ENCODE measurements at regions not wholly inside any gene's neighbourhood (a gene's known extent, or its start where the extent isn't known, plus 50 kb on each side); places are given as distances from the start of the nearest gene placed in this dataset.
"Not testable (repeated sequence)": the region's sequence is repeated elsewhere in the genome, so short reads cannot be mapped to it uniquely, and the experiment has no call there.

GRCh38 chr7:65453341-65454030 lies 79.8 kb downstream of the ZNF92 start:
- no peak for DNase-seq (ENCODE audit: low read depth)
- no peak overlapping the region for H3K4me3 ChIP-seq (ENCODE audit: low read length)
- no peak for TF ChIP-seq CTCF (conservative IDR thresholded peaks at IDR 0.05; ENCODE audit: low read depth, low read length)

DNA sequence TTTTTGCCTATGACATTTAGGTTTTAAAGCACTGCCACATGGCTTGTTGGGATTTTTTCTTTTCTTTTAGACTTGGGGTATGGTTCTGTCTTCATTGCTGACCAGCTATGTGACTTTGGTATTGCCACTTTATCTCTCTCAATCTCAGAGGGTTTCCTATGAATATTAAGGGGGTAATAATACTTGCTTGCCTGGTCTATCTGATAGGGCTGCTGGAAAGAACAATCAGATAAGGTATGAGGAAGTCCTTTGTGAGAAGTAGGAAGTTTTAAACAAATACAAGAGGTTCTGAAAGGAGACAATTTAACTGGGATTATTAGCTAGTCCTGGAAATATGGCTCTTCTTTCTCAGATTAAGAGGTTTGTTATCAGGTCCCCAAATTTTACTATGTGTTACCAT lies 80.8 kb downstream of the ZNF92 start:
- H3K4me3 ChIP-seq (ENCODE audit: low read length), result no peak overlapping the region
- TF ChIP-seq CTCF (conservative IDR thresholded peaks at IDR 0.05; ENCODE audit: low read depth, low read length), result no peak
- no peak for DNase-seq (ENCODE audit: low read depth)

GRCh38 chr7:65455050-65455449 lies 81.4 kb downstream of the ZNF92 start:
- DNase-seq (ENCODE audit: low read depth); H3K4me3 ChIP-seq (ENCODE audit: low read length): not testable (repeated sequence)

DNA sequence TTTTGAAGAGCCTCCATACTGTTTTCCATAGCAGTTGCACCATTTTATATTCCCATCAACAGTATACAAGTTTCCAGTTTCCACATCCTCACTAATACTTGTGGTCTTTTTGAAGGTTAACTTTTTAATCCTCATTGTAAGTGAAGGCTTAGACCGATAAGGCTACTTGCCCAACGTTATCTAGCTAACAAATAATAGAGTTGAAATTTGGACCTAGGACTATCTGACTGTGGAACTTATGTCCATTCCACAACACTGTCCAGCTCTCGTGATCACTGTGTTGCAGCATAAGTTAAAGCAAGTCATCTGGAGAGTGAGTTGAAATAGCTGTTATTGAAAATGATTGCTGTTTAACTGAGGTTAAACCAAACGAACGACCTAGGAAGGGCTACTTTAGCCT lies 84.0 kb downstream of the ZNF92 start:
- DNase-seq (ENCODE audit: low read depth), result no peak
- TF ChIP-seq CTCF (conservative IDR thresholded peaks at IDR 0.05; ENCODE audit: low read depth, low read length), result no peak
- no peak overlapping the region for H3K4me3 ChIP-seq (ENCODE audit: low read length)

- H3K4me3 ChIP-seq (ENCODE audit: low read length), result no peak overlapping the region
- no peak for TF ChIP-seq CTCF (conservative IDR thresholded peaks at IDR 0.05; ENCODE audit: low read depth, low read length)
- DNase-seq (ENCODE audit: low read depth), result no peak
These were observed 85.8 kb downstream of the ZNF92 start for GRCh38 chr7:65459438-65459837.

DNA sequence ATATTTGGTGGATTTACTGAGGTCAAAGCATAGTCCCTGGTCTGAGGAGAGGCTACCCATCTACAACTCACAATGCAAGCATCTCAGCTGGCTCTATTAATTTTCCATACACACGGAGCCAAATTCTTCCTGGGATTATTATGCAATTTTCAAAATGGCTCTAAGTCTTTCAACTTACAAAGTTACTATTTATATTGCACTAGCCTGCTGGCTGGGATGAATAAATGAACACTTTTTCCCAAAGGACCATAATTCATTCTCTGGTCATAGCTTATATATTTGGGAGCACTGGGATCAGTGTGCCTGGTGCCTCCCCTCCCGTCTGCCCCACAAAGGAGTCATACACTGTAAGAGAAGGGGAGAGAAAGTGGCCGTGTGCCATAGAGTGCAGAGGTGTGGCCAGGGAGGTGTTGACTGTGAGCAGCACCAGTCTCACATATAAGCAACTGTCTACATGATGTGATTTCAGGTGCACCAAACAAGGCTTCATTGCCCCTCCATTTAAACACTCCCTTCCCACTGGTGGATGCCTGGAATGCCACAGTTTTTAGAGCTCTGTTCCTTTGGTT lies 88.6 kb downstream of the ZNF92 start:
- no peak for TF ChIP-seq CTCF (conservative IDR thresholded peaks at IDR 0.05; ENCODE audit: low read depth, low read length)

DNA sequence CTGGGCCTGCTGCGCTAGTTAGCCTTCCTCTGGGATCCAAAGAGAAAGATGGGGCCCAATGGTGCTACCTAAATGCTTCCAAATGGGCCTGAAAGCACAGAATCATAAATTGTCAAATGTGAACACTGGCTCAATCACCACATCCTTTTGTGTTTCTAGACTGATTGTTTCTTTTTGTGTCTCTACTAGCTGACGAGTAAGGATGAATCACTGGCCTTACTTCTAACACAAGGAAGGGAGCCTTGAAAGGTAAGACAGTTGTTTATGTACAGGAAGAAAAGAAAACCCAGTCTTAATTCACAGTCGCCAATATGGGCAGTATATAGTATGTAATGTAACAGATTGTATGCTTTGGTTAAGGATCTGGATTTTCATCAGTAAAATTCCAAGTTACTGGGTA lies 89.5 kb downstream of the ZNF92 start:
- no peak for TF ChIP-seq CTCF (conservative IDR thresholded peaks at IDR 0.05; ENCODE audit: low read depth, low read length)
- H3K4me3 ChIP-seq (ENCODE audit: low read length), result no peak overlapping the region
- DNase-seq (ENCODE audit: low read depth), result no peak

More for the DNA sequence above, 88.6 kb downstream of the ZNF92 start:
- no peak for DNase-seq (ENCODE audit: low read depth)
- H3K4me3 ChIP-seq (ENCODE audit: low read length), result no peak overlapping the region

GRCh38 chr7:65469919-65470558 lies 96.4 kb downstream of the ZNF92 start:
- not testable (repeated sequence) for H3K4me3 ChIP-seq (ENCODE audit: low read length); DNase-seq (ENCODE audit: low read depth)

All from retinal pigment epithelial cell (primary cell).